GM21360 (cell line): ENCODE measurements at regions not wholly inside any gene's neighbourhood (a gene's known extent, or its start where the extent isn't known, plus 50 kb on each side); places are given as distances from the start of the nearest gene placed in this dataset.
"Not testable (repeated sequence)": the region's sequence is repeated elsewhere in the genome, so short reads cannot be mapped to it uniquely, and the experiment has no call there.

ENCODE experiments used
- ATAC-seq: cut with Tn5 transposase; IDR thresholded peaks from one replicate; pipeline ENCODE4 v1.9.1; 2021; ENCODE audit warnings: mild to moderate bottlenecking, moderate library complexity; ENCODE audit not compliant: unreplicated experiment

DNA sequence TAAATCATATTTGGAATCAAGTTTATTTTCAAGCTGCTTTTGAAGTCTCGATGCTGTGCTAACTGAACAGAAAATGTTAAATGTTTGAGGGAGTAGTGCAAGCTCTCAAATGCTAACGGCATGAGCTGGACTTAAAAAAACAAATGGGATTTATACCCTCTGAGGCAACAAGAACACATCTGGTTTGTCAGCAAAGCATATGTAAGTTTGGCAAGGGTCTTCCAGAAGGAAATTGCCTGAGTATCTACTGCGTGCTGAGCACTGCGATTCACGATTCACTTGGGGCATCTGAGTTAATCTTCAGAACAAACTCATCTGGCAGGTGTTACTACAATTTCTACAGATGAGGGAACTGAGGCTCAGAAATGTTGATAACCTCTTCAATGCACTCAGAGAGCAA is 98.4 kb upstream of the C9orf72 start:
- ATAC-seq = no peak

DNA sequence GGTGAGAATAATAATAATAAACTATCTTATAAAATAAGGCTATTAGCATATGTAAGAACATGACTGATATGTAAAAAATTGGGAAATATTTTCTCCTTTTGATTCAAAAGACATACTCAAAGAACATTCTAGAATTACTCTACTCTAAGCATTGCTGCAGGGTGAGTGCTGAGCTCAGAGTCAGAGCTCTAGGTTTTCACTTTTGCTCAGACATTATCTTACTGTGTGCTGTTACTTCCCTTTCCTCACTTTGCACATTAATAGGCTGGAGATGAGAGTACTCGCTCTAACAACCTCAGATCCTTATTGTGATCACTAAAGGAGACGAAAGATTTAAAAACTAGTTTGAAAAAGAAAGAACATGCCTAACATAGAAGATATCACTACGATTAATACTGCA is 99.4 kb upstream of the C9orf72 start:
- ATAC-seq = no peak

DNA sequence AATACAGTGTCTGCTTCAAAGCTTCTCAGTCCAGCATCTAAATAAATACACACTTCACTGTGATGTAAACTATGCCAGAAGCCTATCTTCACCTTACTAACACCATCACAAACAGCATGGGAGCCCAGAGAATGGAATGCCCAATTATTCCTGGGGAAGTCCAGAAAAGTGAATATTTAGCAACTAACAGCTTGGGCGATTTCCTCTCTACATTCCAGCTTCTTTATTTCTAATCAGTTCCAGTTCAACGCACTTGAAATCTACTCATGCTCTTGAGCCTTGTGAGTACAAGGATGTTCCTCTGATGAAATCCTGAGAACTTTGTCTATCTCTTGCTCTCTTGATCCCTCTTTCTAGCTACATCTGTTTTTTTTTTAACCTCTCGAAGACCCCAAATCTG is 100.4 kb upstream of the C9orf72 start:
- ATAC-seq = no peak

DNA sequence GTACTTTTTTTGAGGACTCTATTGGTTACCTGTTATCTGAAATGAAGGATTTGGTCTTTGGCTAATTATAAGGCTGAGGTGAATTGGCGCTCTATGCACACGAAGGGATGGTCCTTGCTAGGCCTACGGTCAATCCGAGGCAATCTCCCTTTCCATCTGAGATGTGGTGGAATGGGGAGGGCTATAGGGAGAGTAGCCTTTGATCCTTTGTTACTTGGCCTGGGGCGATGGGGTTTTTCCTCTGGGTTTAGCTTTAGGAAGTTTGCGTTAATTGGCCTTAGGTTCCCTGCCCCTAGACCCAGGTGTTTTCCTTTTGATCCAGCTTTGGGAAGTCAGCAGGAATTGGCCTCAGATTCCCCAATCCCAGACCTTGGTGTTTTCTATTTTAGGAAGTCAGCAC is 102.1 kb upstream of the C9orf72 start:
- ATAC-seq = no peak

DNA sequence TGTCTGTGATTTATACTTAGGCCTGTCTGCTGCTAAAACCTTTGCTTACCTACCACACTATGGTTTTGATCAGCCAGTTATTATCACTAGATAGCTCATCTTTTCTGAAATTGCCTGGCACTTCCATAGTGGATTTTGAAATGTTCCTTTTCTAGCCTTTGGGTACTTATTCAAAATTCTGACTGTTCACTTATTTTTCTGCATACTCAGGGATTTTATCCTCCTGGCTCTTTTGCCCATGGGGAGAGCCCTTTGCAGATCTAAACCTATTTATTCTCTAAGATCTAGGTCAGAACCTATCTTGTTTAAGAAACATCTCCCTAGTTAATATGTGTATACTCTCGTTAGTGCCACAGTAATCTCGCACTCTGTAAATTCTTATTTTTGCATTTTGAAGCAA is 103.5 kb upstream of the C9orf72 start:
- ATAC-seq = no peak

DNA sequence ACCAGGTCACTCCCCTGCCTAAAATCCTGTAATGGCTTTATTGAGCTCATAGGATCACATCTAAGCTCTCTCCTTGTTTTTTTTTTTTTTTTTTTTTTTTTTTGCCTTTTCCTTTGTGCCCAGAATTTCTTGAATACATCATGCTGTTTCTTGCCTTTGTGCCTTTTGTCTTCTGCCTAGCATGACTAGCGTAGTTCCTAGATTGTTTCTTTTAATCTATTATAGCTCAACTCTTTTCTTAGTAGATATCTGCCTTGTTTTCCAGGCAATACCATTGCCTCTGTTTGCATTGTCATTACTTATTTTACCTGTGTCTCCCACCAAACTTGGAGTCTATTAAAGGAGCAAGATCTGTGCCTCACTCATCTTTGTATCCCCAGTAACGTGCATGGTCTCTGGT is 106.1 kb upstream of the C9orf72 start:
- ATAC-seq = no peak

DNA sequence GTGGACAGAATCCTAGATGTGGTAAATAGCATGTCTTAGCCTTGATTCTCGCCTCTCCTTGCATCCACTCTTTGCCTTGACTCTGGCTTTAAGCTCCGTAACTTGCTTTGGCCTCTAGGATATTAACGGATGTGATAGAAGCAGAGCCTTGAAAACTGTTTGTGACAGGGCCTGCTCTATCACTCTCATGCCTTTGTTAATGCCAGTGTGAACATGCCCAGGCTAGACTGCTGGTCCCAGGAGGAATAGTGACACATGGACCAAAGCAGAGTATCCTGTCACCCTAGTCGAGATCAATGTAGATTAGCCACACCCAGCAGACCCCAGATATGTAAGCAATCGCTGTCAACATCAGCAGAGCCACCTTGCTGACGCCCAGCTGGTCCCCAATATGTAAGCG is 109.9 kb upstream of the C9orf72 start:
- ATAC-seq = no peak

DNA sequence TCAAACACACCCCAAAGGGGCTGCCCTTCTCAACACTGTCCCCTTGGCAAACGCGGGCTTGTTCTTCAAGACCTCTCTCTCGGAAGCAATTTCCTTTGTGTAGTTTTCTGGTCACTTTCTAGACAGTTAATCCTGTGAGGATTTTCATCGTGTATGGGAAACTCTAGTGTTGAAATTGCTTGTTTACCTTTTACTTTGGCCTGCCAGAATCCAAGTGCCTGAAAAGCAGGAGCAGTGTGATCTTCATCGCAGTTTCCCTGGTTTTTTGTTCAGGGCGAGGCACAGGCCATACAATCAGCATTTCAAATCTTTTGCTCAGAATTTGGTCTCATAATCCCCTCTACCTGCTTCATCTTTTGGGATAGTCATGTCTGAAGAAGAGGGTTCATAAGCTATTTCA is 115.7 kb upstream of the C9orf72 start:
- no peak for ATAC-seq

DNA sequence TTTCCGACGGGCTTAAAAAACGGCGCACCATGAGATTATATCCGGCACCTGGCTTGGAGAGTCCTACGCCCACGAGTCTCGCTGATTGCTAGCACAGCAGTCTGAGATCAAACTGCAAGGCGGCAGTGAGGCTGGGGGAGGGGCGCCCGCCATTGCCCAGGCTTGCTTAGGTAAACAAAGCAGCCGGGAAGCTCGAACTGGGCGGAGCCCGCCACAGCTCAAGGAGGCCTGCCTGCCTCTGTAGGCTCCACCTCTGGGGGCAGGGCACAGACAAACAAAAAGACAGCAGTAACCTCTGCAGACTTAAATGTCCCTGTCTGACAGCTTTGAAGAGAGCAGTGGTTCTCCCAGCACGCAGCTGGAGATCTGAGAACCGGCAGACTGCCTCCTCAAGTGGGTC is 117.5 kb upstream of the C9orf72 start:
- not testable (repeated sequence) for ATAC-seq

DNA sequence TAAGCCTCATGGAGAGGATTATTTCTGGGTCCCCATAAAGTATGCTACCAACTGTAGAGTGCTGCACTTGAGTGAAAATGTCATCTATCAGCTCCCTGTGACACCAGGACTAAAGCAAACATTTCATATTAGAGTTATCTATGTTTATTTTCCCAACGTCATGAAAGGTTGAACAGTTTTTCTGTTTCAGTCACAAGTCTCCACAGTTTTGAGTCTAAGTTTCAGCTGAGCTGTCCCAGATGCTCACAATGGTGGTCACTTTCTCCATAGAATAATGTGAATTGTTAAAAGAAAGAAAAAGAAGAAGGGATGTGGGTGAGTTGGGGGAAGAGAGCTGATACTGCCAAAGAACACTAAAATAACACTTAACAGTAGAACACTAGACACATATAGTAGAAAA is 126.3 kb upstream of the C9orf72 start:
- no peak for ATAC-seq

DNA sequence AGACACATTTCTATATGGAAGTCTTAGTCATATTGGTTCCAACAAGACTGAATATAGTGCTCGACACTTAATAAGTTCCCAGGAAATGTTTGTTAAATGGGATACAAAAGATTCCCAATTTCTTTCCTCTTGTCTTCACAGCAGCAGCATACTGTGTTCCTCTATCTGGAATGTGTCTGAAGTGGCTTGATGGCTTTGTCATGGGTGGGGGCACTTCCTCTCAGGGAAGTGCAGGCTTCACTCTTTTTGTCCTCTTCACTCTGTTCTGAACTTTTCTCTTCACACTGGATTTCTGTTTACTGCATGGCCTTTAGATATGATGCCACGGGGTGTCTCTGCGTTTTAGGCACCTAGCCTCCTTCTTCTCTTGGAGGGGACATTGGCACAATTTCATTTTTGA is 127.7 kb upstream of the C9orf72 start:
- no peak for ATAC-seq

DNA sequence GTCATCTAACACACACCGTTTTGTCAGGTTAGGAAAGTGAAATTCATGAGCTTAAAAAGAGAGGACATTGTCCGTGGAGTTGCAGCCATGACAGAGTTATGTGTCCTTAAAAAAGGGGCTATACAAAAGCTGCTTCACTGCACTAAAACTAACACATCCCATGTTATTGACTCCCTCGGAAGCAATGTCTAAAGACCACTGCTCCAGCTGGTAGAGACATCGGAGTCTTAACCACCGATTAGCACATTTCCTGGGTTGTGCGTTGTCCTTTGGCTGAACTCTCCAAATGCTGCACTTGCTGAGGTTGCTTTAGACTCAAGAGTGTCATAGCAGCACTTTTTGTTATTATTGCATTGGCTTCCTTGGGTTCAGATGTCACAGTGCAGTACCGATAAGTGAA is 128.3 kb upstream of the C9orf72 start:
- ATAC-seq = no peak

DNA sequence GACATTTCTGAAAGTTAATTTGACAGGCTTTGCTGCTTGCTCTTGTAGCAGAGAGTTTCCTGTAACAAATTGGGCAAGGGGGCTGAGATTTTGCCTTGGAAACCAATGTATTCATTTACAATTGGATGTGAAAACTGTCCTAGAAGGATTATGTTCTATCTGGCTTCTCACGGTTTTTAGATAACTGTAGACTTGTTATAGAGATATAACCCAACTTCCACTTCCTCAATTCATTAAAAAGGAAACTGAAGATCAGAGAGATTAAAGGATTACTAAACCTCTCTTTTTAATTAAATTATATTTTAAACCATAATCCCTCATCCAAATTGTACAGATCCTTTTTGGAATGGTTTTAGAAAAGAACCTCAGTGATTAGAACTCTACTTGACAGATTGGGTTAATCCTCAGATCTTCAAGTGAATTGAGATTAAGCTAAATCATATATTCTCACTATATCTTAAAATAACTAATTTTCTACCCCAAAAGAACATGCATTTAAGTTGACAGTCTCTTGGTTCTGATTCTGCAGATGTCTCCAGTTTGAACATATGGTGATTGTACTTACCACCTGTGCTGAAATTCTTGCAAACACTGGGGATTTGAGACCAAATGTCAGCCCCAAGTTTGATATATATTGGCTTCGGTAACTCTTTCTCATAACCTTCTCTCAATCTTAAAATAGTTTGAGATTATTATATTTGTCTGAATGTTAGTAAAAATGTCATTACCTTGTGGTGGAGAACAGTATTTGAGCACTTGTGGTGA is 130.1 kb upstream of the C9orf72 start:
- no peak for ATAC-seq

DNA sequence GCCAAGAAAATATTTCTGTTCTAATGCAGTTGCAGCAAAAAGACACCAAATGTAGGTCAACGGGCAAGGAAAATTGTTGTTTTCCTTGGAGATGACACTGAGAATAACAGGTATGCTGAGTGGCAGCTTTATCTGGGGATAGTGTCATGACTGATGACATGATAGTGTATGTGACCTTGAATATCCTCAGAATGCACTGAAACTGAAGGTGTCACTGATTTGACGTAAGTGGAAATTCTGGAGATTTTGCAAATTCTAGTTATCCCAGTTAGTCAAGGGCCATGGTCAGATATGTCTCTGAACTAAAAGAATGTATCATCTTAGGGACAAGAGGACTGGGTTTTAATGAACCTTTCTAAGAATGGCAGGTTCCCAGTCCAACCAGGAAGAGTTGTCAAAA is 138.0 kb upstream of the C9orf72 start:
- no peak for ATAC-seq

DNA sequence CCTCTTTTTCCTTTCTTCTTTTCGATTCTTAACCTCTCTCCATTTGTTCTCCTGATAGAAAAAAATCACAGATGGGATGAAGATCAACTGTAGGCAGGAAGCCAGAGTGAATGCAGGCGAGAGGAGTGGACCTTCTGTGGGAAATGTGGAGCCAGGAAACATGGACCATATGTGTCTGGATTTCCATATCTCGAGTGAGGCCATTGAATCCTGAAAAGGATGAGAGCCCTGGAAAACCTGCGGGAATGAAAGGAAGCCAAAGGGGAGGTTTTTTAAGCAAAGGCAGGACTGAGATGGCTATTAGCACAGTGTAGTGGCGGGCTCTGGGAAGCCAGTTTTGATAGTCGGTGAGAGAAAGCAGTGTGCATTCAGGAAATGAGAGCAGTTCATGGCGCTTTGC is 139.5 kb upstream of the C9orf72 start:
- no peak for ATAC-seq

DNA sequence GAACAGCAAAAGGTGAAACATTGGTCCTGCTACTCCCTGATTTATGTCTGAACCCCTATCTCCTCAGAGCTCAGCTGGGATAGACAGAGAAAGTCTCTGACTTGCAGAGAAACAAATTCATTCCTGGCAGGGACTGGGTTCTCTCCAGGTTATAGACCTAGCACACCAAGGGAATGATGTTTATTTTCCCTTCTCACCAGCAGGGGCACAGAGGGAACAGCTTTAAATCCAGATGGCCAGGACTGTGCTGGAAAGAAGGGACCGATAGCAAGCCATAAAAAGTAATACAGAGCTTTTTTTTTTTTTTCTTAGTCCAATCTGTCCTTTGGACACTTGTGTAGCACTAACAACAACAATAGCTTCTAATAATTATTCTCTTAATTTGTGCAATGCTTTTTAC is 141.1 kb upstream of the C9orf72 start:
- no peak for ATAC-seq

DNA sequence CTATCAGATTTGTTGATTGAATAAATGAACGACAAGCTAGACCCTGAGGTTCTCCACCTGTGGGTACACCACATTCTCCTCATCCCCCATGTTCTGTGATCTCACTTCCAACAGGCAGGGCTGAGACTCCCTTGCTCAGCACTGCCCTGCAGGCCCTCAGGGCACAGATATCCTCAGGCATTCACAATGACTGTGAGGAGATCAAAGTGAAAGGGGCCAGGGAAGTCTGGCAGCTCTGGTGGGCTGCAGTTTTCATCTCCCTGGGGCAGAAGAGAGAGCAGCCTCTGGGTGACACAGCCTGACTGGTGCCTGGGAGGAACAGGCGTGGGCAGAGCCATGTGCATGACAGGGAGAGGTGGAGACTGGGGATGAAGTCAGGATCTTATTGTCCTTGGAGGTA is 142.4 kb upstream of the C9orf72 start:
- ATAC-seq = no peak

DNA sequence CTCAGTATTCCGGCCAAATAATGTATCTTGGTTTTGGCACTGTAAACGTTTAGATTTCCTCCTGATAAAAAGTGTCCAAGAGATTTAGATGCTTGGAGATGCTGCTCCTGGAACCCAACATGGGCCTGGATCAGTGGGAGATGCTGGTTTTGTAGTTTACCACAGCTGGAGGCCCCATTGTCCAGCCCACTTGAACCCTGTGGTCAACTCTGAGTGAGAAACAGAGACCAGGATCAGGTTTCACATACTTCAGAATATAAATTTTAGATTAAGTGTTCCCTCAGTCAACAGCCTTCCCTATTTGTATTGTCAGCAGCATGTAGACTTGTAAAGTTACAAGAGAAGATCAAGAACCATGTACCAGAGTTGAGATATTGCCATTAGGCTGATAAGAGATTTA is 144.7 kb upstream of the C9orf72 start:
- ATAC-seq = no peak

DNA sequence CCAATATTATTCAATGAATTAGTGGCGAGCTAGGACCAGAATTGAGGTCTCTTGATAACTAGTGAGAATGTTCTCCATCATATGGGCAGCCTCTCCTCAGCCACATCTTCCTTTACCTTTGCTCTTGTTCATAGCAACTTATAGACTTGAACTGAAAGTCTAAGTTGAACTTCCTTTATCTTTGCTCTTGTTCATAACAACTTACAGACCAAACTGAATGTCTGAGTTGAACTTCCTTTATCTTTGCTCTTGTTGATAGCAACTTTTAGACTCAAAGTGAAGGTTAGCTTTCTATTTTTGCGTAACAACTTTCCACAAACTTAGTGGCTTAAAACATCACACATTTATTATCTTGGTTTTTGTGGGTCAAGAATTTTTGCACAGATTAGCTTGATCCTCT is 146.4 kb upstream of the C9orf72 start:
- ATAC-seq = no peak

DNA sequence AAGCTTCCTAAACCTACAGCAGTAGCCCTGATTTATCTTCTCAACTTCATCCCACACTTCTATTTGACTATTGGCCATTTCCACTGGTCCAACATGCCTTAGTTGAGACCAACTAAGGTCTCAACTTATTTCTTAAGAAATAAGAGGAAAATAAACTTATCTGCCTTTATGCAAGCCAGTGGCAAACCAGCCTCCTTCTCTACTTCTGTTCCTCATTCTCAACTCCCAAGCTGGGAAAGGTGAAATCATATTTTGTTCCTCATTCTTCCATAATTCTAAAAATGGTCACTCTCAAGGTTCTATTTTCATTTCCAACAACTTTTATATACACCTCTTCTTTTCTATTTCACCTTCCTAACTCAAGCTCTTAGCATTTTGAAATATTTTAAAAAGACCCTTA is 149.6 kb upstream of the C9orf72 start:
- no peak for ATAC-seq

DNA sequence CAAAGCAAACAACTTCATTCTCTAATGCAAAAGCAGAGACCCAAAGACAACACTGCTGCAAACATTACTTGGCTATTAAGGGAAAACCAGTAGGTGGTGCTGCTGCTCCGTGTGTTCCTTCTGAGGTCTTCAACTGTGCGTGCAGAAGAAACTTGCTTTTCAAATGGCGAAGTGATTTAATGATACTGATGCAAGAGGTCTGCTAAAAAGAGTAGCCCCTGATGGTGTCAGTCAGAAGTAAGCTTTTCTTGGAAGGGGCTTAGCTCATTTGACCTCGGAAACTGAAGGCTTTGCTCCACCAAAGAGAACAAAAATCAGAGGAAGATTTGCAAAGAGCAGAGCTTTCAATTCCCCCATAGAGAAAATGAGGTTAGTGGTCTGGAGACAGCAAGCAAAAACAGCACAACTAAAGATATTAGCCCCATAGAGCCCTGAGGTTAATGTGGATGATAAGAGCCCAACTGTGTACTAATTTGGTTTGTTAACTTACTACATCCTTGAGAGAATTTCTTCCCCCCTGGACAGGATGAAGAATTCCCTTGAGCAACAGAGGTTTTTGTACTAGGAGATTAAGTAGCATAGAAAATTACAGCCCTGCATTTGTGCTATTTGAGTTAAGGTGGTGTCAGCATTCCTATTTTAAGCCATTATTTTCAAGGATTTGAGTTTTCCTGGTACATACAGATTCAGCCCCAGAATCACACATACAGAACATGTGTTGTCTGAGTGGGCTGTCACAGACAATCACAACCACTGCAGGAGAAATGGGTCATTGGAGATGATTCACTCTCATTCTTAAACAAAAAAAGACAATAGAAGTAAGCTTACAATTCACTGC is 153.2 kb upstream of the C9orf72 start:
- ATAC-seq = peak; percentile 80

DNA sequence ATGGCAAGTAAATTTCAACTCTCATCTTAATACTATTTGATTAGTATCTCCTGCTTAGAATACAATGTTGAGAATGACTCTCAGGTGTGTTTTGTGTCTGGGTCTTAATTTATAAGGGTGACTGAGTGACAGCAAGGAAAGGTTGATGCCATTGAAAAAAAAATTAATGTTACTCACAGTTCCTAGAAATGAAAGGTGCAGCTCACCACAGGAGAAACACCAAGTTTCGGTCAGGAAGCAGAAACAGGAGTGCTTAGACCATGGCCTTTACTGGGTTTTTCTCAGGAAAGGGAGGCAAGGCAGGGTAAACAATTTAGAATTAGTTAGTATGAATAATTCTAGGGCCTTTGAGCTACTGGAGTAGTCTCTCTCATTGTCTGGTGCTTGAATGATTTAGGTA is 159.2 kb upstream of the C9orf72 start:
- no peak for ATAC-seq

DNA sequence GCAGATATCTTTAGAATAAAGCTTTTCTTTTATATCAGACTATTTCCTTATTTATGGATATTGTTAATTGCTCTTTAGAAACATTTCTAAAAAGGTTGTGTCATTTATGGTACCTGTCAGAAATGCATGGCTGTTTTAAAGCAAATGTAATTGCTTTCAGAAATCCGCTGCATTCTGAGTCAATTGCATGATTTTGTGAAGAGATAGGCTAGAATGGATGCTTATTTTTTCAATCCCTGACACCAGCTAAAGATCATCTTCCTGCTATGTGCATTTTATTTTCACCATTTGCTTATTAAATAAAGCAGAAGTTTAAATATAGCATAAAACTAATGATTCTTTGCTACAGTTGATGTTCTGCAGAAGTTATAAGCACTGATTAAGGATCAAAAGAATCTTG is 170.2 kb upstream of the C9orf72 start:
- ATAC-seq = no peak
